Epithelial cell of esophagus (primary cell): ENCODE measurements at regions not wholly inside any gene's neighbourhood (a gene's known extent, or its start where the extent isn't known, plus 50 kb on each side); places are given as distances from the start of the nearest gene placed in this dataset.

Source experiments
- DNase-seq: peaks from one replicate; pipeline ENCODE4 v3.0.0; 2010; ENCODE audit warnings: low read depth
- H3K4me3 ChIP-seq: 2 replicates; pipeline ENCODE4 v1.5.1; 2011; ENCODE audit warnings: mild to moderate bottlenecking, low read length, control low read depth
- TF ChIP-seq, protein P1 (sequence below): IDR thresholded peaks from 2 replicates; pipeline ENCODE4 v1.5.1; 2011; ENCODE audit warnings: low read depth, mild to moderate bottlenecking, low read length, control low read depth, inconsistent platforms; ENCODE audit not compliant: insufficient read depth; ENCODE audit errors: missing control alignments

DNA sequence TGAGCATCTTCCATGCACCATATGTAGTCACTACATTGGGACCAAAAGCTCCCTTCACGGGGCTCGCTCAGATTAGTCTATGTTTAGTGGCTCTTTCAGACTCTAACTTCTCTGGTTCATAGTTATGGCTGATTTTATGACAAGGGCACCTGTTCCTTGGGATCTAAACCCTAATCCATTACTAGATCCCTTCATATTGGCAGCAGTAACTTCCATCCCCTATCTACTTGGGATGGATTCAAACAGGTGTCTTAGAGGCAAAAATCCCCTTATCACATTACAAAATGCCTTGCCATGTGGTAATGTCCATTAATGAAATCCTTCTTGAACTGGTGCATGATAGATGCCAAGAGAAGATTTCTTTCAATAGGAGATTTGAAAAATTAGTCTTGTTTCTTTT lies 96.7 kb upstream of the TP63 start:
- H3K4me3 ChIP-seq = no peak overlapping the region
- DNase-seq = no peak
- TF ChIP-seq, protein P1, sequence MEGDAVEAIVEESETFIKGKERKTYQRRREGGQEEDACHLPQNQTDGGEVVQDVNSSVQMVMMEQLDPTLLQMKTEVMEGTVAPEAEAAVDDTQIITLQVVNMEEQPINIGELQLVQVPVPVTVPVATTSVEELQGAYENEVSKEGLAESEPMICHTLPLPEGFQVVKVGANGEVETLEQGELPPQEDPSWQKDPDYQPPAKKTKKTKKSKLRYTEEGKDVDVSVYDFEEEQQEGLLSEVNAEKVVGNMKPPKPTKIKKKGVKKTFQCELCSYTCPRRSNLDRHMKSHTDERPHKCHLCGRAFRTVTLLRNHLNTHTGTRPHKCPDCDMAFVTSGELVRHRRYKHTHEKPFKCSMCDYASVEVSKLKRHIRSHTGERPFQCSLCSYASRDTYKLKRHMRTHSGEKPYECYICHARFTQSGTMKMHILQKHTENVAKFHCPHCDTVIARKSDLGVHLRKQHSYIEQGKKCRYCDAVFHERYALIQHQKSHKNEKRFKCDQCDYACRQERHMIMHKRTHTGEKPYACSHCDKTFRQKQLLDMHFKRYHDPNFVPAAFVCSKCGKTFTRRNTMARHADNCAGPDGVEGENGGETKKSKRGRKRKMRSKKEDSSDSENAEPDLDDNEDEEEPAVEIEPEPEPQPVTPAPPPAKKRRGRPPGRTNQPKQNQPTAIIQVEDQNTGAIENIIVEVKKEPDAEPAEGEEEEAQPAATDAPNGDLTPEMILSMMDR = no peak

DNA sequence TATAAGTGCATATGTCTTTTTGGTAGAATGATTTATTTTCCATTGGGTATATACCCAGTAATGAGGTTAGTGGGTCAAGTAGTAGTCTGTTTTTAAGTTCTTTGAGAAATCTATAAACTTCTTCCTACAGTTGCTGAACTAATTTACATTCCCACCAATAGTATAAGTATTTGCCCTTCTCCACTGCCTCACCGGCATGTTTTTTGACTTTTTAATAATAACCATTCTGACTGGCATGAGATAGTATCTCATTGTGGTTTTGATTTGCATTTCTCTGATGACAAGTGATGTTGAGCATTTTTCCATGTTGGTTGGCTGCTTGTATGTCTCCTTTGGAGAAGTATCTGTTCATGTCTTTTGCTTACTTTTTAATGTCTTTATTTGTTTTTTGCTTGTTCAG lies 94.1 kb upstream of the TP63 start:
- TF ChIP-seq, protein P1 = no peak
- DNase-seq = no peak
- no peak overlapping the region for H3K4me3 ChIP-seq

DNA sequence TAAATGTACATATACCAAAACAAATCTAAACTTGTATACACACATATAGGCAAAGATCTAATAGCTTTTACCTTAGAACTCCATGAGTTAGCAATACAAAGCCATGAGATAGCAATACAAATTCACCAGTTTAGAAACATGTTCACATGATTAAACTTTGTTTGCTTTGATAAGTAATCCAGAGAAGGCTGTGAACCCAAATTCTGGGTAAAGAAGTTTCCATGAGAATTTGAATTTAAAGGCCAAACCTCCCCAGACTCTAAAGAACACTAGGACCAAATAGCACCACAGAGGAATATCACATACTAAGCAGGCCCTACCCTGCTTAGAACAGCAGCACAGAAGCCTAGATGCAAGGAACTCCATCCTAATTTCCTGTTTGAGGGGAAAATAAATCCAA lies 83.7 kb upstream of the TP63 start:
- TF ChIP-seq, protein P1 = no peak
- DNase-seq = no peak
- H3K4me3 ChIP-seq = no peak overlapping the region

DNA sequence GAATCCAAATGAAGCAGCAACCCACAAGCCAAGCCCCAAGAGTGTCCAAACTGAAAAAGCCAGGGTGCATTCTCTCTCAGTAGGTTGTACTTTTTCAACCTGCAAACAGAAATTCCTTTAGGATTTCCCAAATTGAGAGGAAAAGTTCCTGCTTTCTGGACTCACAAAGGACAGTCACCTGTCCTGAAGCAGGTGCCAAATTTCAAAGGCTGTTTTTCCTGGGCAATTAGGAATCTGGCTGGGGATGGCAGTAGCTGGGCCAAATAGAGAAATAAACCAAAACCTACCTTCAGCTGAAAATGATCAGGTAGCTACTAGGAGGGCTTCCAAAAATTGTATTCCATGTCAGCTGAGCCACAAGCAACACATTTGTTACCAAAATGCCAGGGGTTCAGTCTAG lies 83.1 kb upstream of the TP63 start:
- no peak overlapping the region for H3K4me3 ChIP-seq
- no peak for DNase-seq
- TF ChIP-seq, protein P1 = no peak

DNA sequence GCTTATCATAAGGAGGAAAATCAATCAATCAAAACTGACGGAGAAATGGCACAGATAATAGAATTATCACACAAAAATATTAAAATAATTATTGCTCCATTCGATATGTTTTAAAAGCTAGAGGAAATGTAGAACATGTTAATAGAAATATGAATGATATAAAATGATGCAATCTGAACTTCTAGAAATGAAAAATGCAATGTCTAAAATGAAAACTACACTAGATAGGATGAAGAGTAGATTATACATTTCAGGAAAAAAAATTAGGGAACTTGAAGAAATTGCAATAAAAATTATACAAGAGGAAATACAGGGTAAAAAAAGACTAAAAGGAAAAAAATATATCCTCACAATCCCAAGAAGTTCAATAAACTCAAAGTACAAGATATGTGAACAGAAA lies 80.2 kb upstream of the TP63 start:
- TF ChIP-seq, protein P1 = no peak
- H3K4me3 ChIP-seq = no peak overlapping the region
- DNase-seq = no peak

DNA sequence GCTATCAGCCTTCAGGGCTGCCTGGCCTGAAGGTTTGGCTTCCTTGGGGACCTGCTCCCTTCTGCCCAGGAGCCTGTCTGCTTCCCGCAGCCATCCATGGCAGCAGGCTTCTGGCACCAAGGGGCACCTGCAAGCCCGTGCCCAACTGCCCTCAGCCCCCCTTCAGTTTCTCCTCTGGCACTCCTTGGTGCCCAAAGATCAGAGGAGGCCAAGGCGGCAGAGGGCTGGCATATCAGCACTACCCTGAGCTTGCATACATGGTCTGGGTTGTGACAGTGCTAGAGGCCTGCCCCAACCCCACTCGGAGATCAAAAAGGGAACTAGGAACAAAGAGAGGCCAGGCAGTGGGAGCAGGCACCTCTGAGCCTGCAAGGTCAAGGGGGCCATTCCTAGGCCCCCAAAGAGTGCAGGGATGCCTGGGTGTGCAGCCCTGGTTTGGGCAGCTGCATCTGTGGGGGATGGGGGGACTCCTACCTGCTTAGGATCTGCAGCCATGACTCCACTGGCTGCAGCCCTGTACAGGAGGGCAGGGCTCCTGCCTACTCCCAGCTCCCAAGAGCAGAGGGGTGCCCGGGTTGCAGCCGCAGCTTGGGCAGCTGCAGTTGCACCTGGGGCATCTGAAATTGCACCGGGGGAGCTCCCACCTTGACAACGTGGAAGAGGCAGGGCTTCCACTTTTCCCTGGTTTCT lies 76.2 kb upstream of the TP63 start:
- TF ChIP-seq, protein P1 = no peak
- H3K4me3 ChIP-seq = no peak overlapping the region
- DNase-seq = no peak

DNA sequence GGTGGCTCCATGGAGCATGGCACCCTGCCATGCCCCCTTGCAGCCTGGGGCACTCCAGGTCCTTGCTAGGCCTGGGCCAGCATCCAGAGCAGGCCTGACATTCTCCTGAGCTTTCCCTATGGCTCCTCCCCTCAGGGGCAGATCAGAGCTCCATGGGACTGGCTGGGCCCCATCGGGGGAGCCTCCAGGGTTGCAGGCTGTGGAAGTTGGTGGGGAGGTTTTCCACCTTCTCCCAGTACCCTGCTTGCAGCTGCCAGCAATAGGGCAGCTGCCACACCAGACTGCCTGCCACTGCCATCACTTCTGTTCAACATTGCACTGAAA lies 75.7 kb upstream of the TP63 start:
- no peak overlapping the region for H3K4me3 ChIP-seq
- no peak for DNase-seq
- TF ChIP-seq, protein P1 = no peak
